Skeletal muscle tissue (tissue), 3 donors: ENCODE measurements at regions not wholly inside any gene's neighbourhood (a gene's known extent, or its start where the extent isn't known, plus 50 kb on each side); places are given as distances from the start of the nearest gene placed in this dataset.

ENCODE experiments used
- H3K27ac ChIP-seq: one replicate; pipeline ENCODE4 v1.7.0; 2013; ENCODE audit warnings: mild to moderate bottlenecking, low read depth, low read length, inconsistent platforms
- H3K27me3 ChIP-seq, 3 donors: one replicate each; pipeline ENCODE4 v1.7.0; 2013; ENCODE audit warnings: low read length in 3 of 3; ENCODE audit not compliant: control insufficient read depth in 3 of 3, insufficient read depth in 3 of 3
- H3K36me3 ChIP-seq, 3 donors: one replicate each; pipeline ENCODE4 v1.7.0; 2013; ENCODE audit warnings: low read length in 3 of 3; ENCODE audit not compliant: control insufficient read depth in 3 of 3, insufficient read depth in 3 of 3
- H3K4me1 ChIP-seq, 3 donors: one replicate each; pipeline ENCODE4 v1.7.0; 2013; ENCODE audit warnings: low read length in 3 of 3, mild to moderate bottlenecking in 3 of 3; ENCODE audit not compliant: control insufficient read depth in 3 of 3, insufficient read depth in 3 of 3
- H3K4me3 ChIP-seq, 3 donors: one replicate each; pipeline ENCODE4 v1.7.0; 2013; ENCODE audit warnings: low read length in 3 of 3
- H3K9ac ChIP-seq, 3 donors: one replicate each; pipeline ENCODE4 v1.7.0; 2013; ENCODE audit warnings: low read length in 3 of 3, mild to moderate bottlenecking in 3 of 3, moderate library complexity in 2 of 3, low read depth in 1 of 3
- H3K9me3 ChIP-seq, 3 donors: one replicate each; pipeline ENCODE4 v1.7.0; 2013; ENCODE audit warnings: low read length in 3 of 3; ENCODE audit not compliant: control insufficient read depth in 3 of 3
- donor health status: Osteomylitis.

DNA sequence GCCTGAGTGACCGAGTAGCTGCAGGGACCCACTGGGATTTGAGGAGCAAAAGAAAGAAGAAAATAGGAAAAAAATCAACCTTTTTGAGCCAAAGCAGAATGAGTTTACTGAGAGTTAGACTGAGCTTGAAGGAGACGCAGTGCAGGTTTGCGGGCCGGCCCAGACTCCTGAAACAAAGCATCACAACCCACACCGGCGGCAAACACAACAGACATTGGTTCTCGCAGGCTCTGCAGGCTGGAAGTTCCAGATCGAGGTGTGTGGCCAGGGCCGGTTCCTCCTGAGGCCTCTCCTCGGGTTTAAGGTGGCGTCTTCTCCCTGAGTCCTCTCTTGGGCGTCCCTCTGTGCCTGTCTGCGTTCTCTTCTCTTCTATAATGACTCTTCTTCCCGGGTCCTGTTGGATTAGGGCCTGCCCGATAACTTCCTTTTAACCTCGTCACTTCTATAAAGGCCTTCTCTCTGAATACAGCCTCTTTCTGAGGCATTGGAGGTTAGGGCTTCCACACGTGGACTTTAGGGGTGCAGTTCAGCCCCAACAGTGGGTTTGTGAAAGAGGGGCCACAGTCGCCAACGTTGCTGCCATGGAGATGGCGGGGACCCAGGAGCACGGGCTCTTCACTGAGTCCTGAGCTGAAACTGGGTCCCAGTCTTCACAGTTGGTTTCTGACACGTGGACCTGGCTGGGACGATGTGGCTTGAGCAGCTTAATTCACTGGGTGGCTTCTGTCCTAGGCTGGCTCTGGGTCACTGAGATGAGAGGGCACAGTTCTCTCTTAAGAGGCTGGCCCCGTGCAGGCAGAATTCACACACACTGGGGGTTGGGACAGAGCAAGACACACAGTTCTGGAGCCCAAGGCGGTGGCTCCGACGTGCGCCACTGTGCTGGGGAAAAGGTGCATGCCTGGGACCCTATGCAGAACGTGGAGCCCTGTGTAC is 1047.7 kb downstream of the BRD1 start:
- H3K9ac ChIP-seq: no peak overlapping the region
- H3K9me3 ChIP-seq: peaks cover 0 to 4% (median 3%) of the 10 kb centered on the region in 3 donors
- H3K4me3 ChIP-seq: no peak overlapping the region
- H3K27ac ChIP-seq: no peak overlapping the region
- H3K4me1 ChIP-seq: no peaks in the 10 kb centered on the region
- H3K27me3 ChIP-seq: peaks cover 0 to 7% (median 3%) of the 10 kb centered on the region in 3 donors
- H3K36me3 ChIP-seq: no peaks in the 10 kb centered on the region

DNA sequence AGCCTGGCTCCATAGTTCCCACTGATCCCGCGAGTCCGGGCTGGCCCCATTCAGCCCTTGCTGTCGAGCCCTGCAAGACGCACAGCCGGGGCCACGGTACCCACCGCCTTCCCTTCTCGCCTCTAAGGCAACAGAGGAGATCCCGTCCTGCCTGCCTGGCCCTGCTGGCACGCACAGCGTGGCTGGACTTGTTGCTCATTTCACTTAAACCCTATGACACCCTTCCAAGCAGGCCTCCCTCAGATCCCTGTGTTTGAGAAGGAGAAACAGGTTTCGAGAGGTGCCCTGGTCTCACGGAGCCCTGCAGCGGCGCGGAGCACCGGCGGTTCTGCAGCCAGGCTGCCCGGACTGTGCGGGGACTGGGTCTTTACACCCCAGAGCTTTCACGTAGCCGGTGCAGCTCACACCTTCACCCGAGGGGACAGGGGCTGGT is 1048.4 kb downstream of the BRD1 start:
- H3K27me3 ChIP-seq: peaks cover 0 to 7% (median 3%) of the 10 kb centered on the region in 3 donors

GRCh38 chr22:48778308-48779195 is 1049.1 kb downstream of the BRD1 start:
- Histone ChIP-seq H3K27ac (no peak overlapping the region), H3K4me1 (no peaks in the 10 kb centered on the region), H3K9ac (no peak overlapping the region), H3K36me3 (no peaks in the 10 kb centered on the region), H3K4me3 (no peak overlapping the region), H3K27me3 (peaks cover 0 to 7% (median 3%) of the 10 kb centered on the region in 3 donors), H3K9me3 (peaks cover 0 to 4% (median 3%) of the 10 kb centered on the region in 3 donors)

More for the DNA sequence above, 1048.4 kb downstream of the BRD1 start:
- no peak overlapping the region for H3K27ac ChIP-seq
- no peak overlapping the region for H3K9ac ChIP-seq
- H3K4me1 ChIP-seq: no peaks in the 10 kb centered on the region
- no peaks in the 10 kb centered on the region for H3K36me3 ChIP-seq
- H3K4me3 ChIP-seq: no peak overlapping the region
- peaks cover 0 to 4% (median 3%) of the 10 kb centered on the region in 3 donors for H3K9me3 ChIP-seq

DNA sequence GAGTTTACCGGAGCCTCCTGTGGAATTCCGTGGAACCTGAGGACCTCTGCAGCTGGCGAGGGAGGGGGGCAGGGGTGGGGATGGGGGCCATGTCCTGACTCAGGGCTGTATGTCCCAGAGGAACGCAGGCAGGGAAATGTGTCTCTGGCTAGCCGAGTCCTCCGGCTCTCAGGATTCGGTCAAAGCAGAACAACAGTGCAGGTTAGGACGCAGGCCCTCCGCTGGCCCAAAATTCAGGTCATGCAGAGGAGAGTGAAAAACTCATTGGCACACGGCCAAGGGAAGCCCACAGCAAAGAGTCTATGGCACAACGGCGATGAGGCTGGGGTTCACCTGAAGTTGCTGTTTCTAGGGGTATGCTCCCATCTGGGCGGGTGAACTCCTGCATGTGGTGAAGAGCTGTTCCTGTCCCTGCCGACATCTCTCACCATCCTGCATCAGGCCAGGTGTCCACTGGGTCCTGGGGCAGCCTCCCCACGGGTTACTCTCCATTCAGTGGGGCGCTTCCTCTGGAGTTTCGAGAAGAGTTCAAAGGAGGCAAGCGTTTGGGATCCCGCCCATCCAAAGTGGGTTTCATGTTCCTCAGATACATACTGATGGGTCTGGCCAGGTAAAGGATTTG is 1055.3 kb downstream of the BRD1 start:
- H3K4me1 ChIP-seq: no peaks in the 10 kb centered on the region
- no peak overlapping the region for H3K27ac ChIP-seq
- H3K36me3 ChIP-seq: no peaks in the 10 kb centered on the region
- H3K9me3 ChIP-seq: peaks cover 0 to 11% (median 0%) of the 10 kb centered on the region in 3 donors
- peaks cover 0 to 2% (median 0%) of the 10 kb centered on the region in 3 donors for H3K27me3 ChIP-seq
- H3K9ac ChIP-seq: no peak overlapping the region
- no peak overlapping the region for H3K4me3 ChIP-seq

- Histone ChIP-seq H3K27ac (no peak overlapping the region), H3K27me3 (peaks cover 0 to 11% (median 0%) of the 10 kb centered on the region in 3 donors), H3K9ac (no peak overlapping the region), H3K4me1 (no peaks in the 10 kb centered on the region), H3K4me3 (no peak overlapping the region), H3K36me3 (no peaks in the 10 kb centered on the region), H3K9me3 (peaks cover 0 to 11% (median 4%) of the 10 kb centered on the region in 3 donors)
These were observed 1062.1 kb downstream of the BRD1 start for GRCh38 chr22:48765595-48765994.

DNA sequence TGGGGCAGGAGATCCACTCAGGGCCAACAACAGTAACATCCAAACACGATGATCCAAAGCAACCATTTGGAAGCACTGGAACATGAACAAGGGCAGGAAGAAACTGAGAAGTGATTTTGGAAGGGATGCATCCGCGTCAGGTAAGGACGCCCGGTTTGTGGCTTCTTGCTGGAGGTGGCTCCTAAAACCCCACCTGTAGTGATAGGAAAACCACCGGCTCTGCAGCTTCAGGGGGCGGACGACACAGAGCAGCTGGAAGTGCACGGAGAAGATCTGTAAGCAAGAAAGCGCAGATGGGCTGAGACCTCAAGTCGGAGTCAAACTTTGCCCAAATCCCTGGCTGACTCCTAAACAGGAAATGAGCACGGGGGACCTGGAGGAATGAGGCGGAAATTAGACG is 1066.1 kb downstream of the BRD1 start:
- peaks cover 0 to 20% (median 0%) of the 10 kb centered on the region in 3 donors for H3K27me3 ChIP-seq
- H3K4me1 ChIP-seq: no peaks in the 10 kb centered on the region

GRCh38 chr22:48760481-48761390 is 1066.9 kb downstream of the BRD1 start:
- Histone ChIP-seq H3K27me3 (peaks cover 0 to 23% (median 0%) of the 10 kb centered on the region in 3 donors), H3K36me3 (no peaks in the 10 kb centered on the region), H3K9ac (no peak overlapping the region)

More for the DNA sequence above, 1066.1 kb downstream of the BRD1 start:
- Histone ChIP-seq H3K9me3 (peaks cover 0 to 7% (median 4%) of the 10 kb centered on the region in 3 donors), H3K4me3 (no peak overlapping the region), H3K36me3 (no peaks in the 10 kb centered on the region), H3K27ac (no peak overlapping the region), H3K9ac (no peak overlapping the region)

GRCh38 chr22:48758881-48759875 is 1068.5 kb downstream of the BRD1 start:
- no peak overlapping the region for H3K27ac ChIP-seq
- no peak overlapping the region for H3K9ac ChIP-seq
- no peak overlapping the region for H3K4me3 ChIP-seq
- no peaks in the 10 kb centered on the region for H3K36me3 ChIP-seq
- peaks cover 0 to 3% (median 0%) of the 10 kb centered on the region in 3 donors for H3K9me3 ChIP-seq
- H3K27me3 ChIP-seq: peaks cover 0 to 27% (median 2%) of the 10 kb centered on the region in 3 donors
- no peaks in the 10 kb centered on the region for H3K4me1 ChIP-seq

More at GRCh38 chr22:48760481-48761390, 1066.9 kb downstream of the BRD1 start:
- Histone ChIP-seq H3K4me3 (no peak overlapping the region), H3K9me3 (peaks cover 0 to 6% (median 4%) of the 10 kb centered on the region in 3 donors), H3K4me1 (no peaks in the 10 kb centered on the region), H3K27ac (no peak overlapping the region)
